A172 (cell line): ENCODE measurements at regions not wholly inside any gene's neighbourhood (a gene's known extent, or its start where the extent isn't known, plus 50 kb on each side); places are given as distances from the start of the nearest gene placed in this dataset.
"Not testable (repeated sequence)": the region's sequence is repeated elsewhere in the genome, so short reads cannot be mapped to it uniquely, and the experiment has no call there.

Source experiments
- DNase-seq: peaks from one replicate; pipeline ENCODE4 v3.0.0-alpha.2; 2015; ENCODE audit warnings: low spot score

- no peak for DNase-seq
Measured at GRCh38 chr5:87754009-87754757, 341.5 kb upstream of the CCNH start.

- DNase-seq: no peak
Measured at GRCh38 chr5:87752362-87752761, 339.6 kb upstream of the CCNH start.

GRCh38 chr5:87751824-87752223, 339.1 kb upstream of the CCNH start:
- no peak for DNase-seq

DNA sequence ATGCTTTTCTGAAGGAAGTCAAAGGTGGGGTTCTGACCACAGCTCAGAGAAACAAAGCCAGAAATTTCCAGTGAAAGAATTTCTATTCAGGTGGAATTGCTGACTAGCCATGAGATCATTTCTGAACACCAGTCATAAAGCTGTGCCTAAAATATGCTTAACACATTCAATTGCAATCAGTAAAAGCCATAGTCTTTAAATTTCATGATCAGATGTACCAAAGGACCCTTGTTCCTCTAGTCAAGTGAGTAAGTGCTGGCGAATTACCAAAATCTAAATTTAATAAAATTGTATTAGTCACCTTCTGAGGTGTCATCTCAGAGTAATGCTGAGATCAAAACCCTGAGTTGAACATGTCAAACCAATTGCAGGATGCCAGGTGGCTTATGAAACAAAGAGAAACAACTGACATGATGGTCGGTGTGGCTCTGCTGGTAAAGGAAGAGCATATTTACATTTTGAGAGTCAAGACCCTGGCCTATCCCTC, 334.2 kb upstream of the CCNH start:
- peak; percentile 31 for DNase-seq

GRCh38 chr5:87746341-87746740, 333.6 kb upstream of the CCNH start:
- no peak for DNase-seq

GRCh38 chr5:87741881-87742280, 329.2 kb upstream of the CCNH start:
- DNase-seq: no peak

DNA sequence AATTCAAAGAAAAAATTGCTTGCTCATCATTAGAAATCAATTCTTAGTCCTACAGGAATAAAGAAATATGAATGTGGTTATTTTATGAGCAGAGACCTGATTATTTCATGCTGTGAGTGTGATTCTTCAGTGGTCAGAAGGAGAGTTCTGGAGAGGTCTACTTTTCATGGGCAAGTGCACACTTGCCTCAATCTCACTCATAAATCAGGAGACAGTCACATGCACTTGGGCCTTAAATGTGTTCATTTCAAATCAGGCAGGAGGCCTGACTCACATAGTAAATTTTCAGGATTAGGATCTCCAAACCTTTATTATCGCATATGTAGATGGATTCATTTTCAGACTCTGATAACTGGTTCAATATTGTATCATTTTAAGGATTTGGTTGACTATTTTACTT, 323.2 kb upstream of the CCNH start:
- no peak for DNase-seq

- DNase-seq: no peak
Measured at GRCh38 chr5:87733897-87734296, 321.2 kb upstream of the CCNH start.

- DNase-seq: no peak
Measured at GRCh38 chr5:87732875-87733768, 320.4 kb upstream of the CCNH start.

GRCh38 chr5:87729781-87730180, 317.1 kb upstream of the CCNH start:
- no peak for DNase-seq

- DNase-seq: peak; percentile 70
Measured at GRCh38 chr5:87722286-87722685, 309.6 kb upstream of the CCNH start.

DNA sequence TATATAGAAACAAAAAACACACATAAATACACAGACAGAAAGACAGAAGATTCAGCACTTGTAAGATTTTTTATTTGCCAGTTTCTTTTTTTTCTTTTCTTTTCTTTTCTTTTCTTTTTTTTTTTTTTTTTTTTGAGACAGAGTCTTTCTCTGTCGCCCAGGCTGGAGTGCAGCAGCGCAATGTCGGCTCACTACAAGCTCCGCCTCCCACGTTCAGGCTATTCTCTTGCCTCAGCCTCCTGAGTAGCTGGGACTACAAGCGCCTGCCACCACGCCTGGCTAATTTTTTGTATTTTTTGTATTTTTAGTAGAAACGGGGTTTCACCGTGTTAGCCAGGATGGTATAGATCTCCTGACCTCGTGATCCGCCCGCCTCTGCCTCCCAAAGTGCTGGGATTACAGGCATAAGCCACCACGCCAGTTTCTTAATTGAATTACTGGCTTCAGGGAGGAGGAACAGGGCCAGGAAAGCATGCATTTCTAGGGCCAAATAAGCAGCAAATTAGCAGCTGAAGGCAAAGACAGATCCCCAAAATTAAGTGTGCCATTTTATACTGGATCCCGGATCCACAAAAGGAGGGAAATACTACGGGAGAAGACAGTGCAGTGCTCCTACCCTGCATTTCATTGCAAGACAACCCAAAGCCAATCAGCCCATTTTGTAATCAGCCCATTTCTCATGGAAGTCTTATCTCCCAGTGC, 305.6 kb upstream of the CCNH start:
- DNase-seq: not testable (repeated sequence)

DNA sequence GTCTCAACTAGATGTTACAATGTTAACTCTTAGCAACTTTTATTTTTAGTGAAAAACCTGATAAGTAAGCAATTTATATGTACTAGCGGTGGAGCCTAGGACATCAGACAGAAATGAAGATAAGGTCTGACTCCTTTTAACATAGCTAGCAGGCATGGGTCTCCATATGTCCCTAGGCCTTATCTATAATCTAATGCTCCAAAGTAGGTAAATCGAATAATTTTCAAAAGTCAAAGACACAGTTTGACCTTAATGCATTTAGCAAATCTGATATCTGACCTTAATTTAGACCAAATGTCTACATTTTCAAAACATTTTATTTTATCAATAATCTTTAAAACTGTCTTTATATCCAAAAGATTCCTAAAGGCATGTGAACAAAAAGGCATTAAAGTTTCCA, 305.0 kb upstream of the CCNH start:
- DNase-seq: no peak

- no peak for DNase-seq
Measured at GRCh38 chr5:87705876-87706275, 293.1 kb upstream of the CCNH start.

DNA sequence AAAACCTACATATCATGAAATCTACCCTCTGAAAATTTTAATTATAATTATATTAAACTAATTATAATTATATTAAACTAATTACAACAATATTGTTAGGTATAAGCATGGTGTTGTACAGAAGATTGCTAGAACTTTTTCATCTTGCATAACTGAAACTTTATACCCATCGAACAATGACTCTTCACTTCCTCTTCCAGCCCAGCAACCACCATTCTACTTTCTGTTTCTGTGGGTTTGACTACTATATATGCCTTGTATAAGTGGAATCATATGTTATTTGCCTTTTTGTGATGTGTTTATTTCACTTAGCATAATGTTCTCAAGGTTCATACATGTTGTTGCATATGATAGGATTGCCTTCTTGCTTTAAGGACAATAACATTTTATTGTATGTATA, 274.2 kb upstream of the CCNH start:
- DNase-seq: no peak

DNA sequence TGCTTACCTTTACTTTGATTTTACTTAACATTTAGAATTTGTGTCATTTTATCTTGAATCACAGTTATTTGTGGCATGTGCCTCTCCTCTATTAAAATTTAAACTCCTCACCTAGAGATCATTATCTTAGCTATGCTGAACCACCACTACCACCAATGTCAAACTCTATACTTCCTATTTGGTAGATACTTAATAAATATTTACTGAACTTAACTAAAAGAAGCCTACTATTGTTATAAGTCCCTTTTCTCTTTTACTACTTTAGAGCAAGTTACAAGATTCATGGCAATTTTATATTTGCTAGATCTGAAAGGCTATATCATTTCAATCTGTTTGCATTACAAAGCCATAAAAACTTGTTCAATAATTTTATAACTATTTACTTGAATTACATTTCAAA, 273.3 kb upstream of the CCNH start:
- no peak for DNase-seq

DNA sequence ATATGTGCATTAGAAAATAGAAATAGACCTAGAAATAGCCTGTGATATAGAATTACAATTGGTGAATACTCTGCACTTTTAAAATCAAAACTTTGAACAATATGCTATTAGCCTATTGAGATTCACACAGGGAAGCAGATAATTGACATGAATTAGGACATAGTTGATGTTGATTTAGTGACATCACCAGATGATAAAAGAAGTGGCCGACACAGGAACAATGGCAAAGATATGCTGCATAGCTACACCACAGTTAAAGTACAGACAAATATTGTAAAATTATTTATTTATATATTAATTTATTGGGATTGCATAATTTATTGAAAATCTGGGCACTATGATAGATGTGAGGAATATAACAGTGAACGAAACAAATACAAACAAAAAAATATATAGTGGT, 261.5 kb upstream of the CCNH start:
- DNase-seq: no peak

DNA sequence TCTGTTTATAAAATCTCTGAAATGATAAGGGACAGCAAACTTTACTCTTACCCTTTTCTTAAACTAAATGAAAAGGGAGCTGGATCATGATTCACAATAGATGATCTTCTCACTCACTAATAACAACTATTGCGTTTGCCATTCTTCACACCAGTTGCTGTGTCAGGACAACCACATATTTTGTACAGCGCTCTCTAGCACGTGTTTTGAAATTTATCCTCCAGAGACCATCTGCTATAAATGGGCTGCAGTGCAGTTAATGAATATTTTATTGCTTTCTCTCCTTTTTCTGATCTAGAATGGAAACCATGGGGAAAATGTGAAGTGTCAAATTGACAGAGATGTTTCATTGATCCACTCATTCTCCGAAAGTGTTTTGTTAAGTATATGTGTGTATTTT, 258.4 kb upstream of the CCNH start:
- no peak for DNase-seq

DNA sequence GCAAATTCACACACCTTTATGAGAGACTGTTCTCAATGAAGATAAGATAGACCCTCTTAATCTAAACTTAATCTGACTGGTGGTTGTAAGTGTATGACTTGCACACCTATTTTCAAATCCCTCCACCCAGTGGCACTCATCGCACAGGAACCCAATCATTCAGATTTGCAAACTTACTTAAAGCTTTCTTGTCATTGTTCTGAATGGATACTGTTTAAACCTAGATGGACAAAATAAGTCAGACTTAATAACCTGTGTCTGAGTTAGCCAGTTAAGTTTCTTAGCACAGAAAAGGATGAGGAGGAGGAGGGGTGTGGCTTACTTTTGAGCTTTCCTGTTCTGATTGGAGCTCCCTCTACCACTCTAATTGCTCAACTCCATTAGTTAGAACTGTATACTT, 252.4 kb upstream of the CCNH start:
- no peak for DNase-seq

DNA sequence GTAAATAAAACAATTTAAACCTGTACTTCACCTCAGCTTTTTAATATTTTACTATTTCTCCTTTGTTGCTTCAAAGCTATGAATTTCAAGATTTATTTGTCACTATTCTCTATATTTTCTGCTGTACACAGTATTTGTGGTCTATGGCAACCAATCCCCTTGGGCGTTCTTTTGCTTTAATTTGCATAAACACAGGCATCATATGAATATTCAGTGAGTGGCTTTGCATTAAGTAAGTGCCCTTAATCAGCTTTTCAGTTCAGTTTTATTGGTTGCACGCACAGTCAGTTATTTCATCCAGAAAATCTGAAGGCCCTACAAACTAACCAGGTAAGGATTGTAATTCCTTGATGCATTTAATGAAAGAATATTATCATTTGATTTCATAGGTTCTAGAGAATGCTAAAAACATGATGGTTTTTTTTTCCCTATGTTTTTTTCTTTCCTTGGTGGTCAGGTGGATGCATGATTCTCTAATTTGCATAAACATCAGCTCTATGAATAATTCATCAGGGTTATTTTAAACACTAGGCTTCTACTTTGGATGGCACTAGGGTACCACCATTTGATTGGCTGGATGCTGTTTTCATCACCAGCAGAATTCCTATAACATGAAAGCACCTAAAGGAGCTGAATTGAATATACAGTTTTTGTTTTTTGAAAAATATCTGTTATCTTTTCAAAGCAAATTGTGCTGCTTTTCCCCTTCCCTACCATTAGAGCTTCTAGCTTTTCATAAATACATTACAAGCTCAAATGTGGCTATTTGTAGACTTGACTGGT, 249.2 kb upstream of the CCNH start:
- DNase-seq: no peak

DNA sequence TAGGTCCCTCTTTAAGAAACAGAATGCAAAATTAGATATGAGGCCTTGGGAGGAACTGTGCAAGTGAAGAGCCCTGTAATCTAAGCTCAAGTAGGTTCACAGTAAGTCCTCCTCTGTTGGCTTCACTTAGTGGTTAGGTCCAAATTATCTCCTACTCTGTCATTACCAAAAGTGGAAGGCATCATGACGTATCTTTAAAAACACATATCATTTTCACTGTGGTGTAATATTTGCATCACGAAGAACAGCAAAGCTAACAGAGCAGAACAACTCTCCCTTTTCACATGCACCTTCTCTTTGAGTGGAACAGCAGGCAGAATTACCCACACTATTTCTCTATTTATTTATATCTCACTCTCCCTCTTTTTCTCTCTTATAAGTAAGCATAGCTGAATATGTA, 240.5 kb upstream of the CCNH start:
- DNase-seq: no peak

- peak; percentile 31 for DNase-seq
Measured at GRCh38 chr5:87650284-87650683, 237.6 kb upstream of the CCNH start.
